ENCODE measurements at regions not wholly inside any gene's neighbourhood (a gene's known extent, or its start where the extent isn't known, plus 50 kb on each side); places are given as distances from the start of the nearest gene placed in this dataset.
A peak's percentile ranks its signal among the peaks of the same experiment; 100 is the strongest.

- no peak for TF ChIP-seq CTCF (IDR thresholded peaks at IDR 0.05; ENCODE audit: low read depth, low read length, missing control alignments)
- H3K4me3 ChIP-seq (replicated peaks; ENCODE audit: low read depth, low read length) = no peak overlapping the region
- no peak for DNase-seq (ENCODE audit: extremely low read depth, low read depth)
These were observed 390.9 kb downstream of the PBX1 start for GRCh38 chr1:164949771-164950471.

GRCh38 chr1:164948101-164948500, 389.1 kb downstream of the PBX1 start:
- H3K4me3 ChIP-seq (replicated peaks; ENCODE audit: low read depth, low read length) = no peak overlapping the region
- TF ChIP-seq CTCF (IDR thresholded peaks at IDR 0.05; ENCODE audit: low read depth, low read length, missing control alignments) = no peak
- no peak for DNase-seq (ENCODE audit: extremely low read depth, low read depth)

- H3K4me3 ChIP-seq (replicated peaks; ENCODE audit: low read depth, low read length) = no peak overlapping the region
- no peak for TF ChIP-seq CTCF (IDR thresholded peaks at IDR 0.05; ENCODE audit: low read depth, low read length, missing control alignments)
- no peak for DNase-seq (ENCODE audit: extremely low read depth, low read depth)
These were observed 378.3 kb downstream of the PBX1 start for GRCh38 chr1:164937291-164937690.

GRCh38 chr1:164932580-164932979, 373.6 kb downstream of the PBX1 start:
- no peak for DNase-seq (ENCODE audit: extremely low read depth, low read depth)
- no peak overlapping the region for H3K4me3 ChIP-seq (replicated peaks; ENCODE audit: low read depth, low read length)
- no peak for TF ChIP-seq CTCF (IDR thresholded peaks at IDR 0.05; ENCODE audit: low read depth, low read length, missing control alignments)

GRCh38 chr1:164930833-164931232, 371.8 kb downstream of the PBX1 start:
- DNase-seq (ENCODE audit: extremely low read depth, low read depth) = no peak
- no peak for TF ChIP-seq CTCF (IDR thresholded peaks at IDR 0.05; ENCODE audit: low read depth, low read length, missing control alignments)
- H3K4me3 ChIP-seq (replicated peaks; ENCODE audit: low read depth, low read length) = no peak overlapping the region

GRCh38 chr1:164930241-164930640, 371.3 kb downstream of the PBX1 start:
- DNase-seq (ENCODE audit: extremely low read depth, low read depth) = no peak
- peak; percentile 6 for TF ChIP-seq CTCF (IDR thresholded peaks at IDR 0.05; ENCODE audit: low read depth, low read length, missing control alignments)

More at GRCh38 chr1:164930241-164930640, 371.3 kb downstream of the PBX1 start:
- no peak overlapping the region for H3K4me3 ChIP-seq (replicated peaks; ENCODE audit: low read depth, low read length)
